Fibroblast of lung (primary cell): ENCODE measurements at regions not wholly inside any gene's neighbourhood (a gene's known extent, or its start where the extent isn't known, plus 50 kb on each side); places are given as distances from the start of the nearest gene placed in this dataset.

Source experiments
- CTCF ChIP-seq, 2 donors: IDR thresholded peaks in 1 of 2; conservative IDR thresholded peaks in 1 of 2; 1 replicate in 1 of 2; 2 replicates in 1 of 2; pipeline ENCODE4 v1.5.1; 2011 to 2012; ENCODE audit warnings: low read length in 2 of 2, control low read depth in 1 of 2, inconsistent platforms in 1 of 2, low read depth in 1 of 2, mild to moderate bottlenecking in 1 of 2
- EZH2 ChIP-seq: IDR thresholded peaks from 2 replicates; pipeline ENCODE4 v1.5.1; 2012; ENCODE audit warnings: low read length, control low read depth, mild to moderate bottlenecking; ENCODE audit errors: missing control alignments

DNA sequence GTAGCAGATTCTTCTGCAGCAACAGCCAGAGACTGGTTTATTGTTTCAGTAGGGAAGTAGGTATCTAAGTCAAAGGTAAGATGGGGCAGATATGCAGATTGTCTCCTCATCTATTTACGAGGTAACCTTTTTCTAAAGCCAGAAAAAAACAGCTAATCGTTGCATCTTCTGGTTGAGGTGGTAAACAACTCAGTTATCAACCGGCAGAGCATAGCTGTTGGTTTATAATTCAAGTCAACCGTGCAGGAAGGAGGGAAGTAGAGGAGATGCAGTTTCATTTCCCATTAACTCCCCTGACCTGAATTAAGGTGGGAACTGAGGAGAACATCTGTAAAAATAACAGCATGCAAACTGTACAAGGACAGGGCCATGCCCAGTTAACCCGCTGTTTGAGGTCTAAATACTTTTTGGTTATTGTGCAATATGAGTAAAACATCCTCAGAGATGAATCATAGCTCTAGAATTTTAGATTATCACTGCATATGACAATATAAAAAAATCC, 156.5 kb upstream of the ITGB1 start:
- no peak for TF ChIP-seq CTCF (conservative IDR thresholded peaks at IDR 0.05 in 1 of 2, IDR thresholded peaks at IDR 0.05 in 1 of 2; ENCODE audit: low read depth in 1 of 2, low read length in 2 of 2)
- no peak for TF ChIP-seq EZH2
